ENCODE measurements at regions not wholly inside any gene's neighbourhood (a gene's known extent, or its start where the extent isn't known, plus 50 kb on each side); places are given as distances from the start of the nearest gene placed in this dataset.

- TF ChIP-seq, protein P1, sequence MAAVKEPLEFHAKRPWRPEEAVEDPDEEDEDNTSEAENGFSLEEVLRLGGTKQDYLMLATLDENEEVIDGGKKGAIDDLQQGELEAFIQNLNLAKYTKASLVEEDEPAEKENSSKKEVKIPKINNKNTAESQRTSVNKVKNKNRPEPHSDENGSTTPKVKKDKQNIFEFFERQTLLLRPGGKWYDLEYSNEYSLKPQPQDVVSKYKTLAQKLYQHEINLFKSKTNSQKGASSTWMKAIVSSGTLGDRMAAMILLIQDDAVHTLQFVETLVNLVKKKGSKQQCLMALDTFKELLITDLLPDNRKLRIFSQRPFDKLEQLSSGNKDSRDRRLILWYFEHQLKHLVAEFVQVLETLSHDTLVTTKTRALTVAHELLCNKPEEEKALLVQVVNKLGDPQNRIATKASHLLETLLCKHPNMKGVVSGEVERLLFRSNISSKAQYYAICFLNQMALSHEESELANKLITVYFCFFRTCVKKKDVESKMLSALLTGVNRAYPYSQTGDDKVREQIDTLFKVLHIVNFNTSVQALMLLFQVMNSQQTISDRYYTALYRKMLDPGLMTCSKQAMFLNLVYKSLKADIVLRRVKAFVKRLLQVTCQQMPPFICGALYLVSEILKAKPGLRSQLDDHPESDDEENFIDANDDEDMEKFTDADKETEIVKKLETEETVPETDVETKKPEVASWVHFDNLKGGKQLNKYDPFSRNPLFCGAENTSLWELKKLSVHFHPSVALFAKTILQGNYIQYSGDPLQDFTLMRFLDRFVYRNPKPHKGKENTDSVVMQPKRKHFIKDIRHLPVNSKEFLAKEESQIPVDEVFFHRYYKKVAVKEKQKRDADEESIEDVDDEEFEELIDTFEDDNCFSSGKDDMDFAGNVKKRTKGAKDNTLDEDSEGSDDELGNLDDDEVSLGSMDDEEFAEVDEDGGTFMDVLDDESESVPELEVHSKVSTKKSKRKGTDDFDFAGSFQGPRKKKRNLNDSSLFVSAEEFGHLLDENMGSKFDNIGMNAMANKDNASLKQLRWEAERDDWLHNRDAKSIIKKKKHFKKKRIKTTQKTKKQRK (IDR thresholded peaks at IDR 0.05; ENCODE audit: low read depth, low read length), result no peak
- TF ChIP-seq CHD2 (IDR thresholded peaks at IDR 0.05; ENCODE audit: borderline replicate concordance, low read depth, low read length), result no peak
- TF ChIP-seq SREBF1 (IDR thresholded peaks at IDR 0.05; ENCODE audit: low read length), result no peak
- TF ChIP-seq HDAC6 (IDR thresholded peaks at IDR 0.05; ENCODE audit: unreplicated experiment), result no peak
- TF ChIP-seq, protein P2, sequence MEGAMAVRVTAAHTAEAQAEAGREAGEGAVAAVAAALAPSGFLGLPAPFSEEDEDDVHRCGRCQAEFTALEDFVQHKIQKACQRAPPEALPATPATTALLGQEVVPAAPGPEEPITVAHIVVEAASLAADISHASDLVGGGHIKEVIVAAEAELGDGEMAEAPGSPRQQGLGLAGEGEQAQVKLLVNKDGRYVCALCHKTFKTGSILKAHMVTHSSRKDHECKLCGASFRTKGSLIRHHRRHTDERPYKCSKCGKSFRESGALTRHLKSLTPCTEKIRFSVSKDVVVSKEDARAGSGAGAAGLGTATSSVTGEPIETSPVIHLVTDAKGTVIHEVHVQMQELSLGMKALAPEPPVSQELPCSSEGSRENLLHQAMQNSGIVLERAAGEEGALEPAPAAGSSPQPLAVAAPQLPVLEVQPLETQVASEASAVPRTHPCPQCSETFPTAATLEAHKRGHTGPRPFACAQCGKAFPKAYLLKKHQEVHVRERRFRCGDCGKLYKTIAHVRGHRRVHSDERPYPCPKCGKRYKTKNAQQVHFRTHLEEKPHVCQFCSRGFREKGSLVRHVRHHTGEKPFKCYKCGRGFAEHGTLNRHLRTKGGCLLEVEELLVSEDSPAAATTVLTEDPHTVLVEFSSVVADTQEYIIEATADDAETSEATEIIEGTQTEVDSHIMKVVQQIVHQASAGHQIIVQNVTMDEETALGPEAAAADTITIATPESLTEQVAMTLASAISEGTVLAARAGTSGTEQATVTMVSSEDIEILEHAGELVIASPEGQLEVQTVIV (IDR thresholded peaks at IDR 0.05; ENCODE audit: borderline replicate concordance, partially characterized antibody), result no peak
- TF ChIP-seq, protein P3, sequence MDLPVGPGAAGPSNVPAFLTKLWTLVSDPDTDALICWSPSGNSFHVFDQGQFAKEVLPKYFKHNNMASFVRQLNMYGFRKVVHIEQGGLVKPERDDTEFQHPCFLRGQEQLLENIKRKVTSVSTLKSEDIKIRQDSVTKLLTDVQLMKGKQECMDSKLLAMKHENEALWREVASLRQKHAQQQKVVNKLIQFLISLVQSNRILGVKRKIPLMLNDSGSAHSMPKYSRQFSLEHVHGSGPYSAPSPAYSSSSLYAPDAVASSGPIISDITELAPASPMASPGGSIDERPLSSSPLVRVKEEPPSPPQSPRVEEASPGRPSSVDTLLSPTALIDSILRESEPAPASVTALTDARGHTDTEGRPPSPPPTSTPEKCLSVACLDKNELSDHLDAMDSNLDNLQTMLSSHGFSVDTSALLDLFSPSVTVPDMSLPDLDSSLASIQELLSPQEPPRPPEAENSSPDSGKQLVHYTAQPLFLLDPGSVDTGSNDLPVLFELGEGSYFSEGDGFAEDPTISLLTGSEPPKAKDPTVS (IDR thresholded peaks at IDR 0.05; ENCODE audit: low read depth, low read length), result no peak
- TF ChIP-seq MTA3 (IDR thresholded peaks at IDR 0.05; ENCODE audit: borderline replicate concordance, low read length), result no peak
- no peak for TF ChIP-seq ATF7 (IDR thresholded peaks at IDR 0.05; ENCODE audit: low read depth)
- TF ChIP-seq HCFC1 (IDR thresholded peaks at IDR 0.05; ENCODE audit: low read length), result no peak
- TF ChIP-seq CBX5 (IDR thresholded peaks at IDR 0.05; ENCODE audit: low read depth), result no peak
Observed at GRCh38 chr4:181004056-181004455, 1239.1 kb upstream of the TENM3 start (continued).

Data from GM12878 (cell line).